Spleen (tissue), 7 donors: ENCODE measurements at regions not wholly inside any gene's neighbourhood (a gene's known extent, or its start where the extent isn't known, plus 50 kb on each side); places are given as distances from the start of the nearest gene placed in this dataset.

ENCODE experiments used
- POLR2A ChIP-seq, 3 donors: fragments of 450-650 bp; IDR thresholded peaks; one replicate each; pipeline ENCODE4 v1.5.1; 2017; ENCODE audit warnings: antibody characterized with exemption in 3 of 3, mild to moderate bottlenecking in 1 of 3
- POLR2AphosphoS5 ChIP-seq, 3 donors: sonication (generic); formaldehyde crosslinking; IDR thresholded peaks; one replicate each; pipeline ENCODE4 v1.5.1; 2017; ENCODE audit warnings: antibody characterized with exemption in 3 of 3
- TF ChIP-seq, protein P1 (sequence below), 11 experiments: fragments of 200-600 bp in 7 of 11; fragments of 450-650 bp in 4 of 11; sonication (generic) in 4 of 11; IDR thresholded peaks in 8 of 11; conservative IDR thresholded peaks in 3 of 11; 1 replicate in 7 of 11; 2 replicates in 4 of 11; pipeline versions ENCODE4 v1.4.0 to v1.8.0; 2016 to 2021; ENCODE audit warnings: antibody characterized with exemption in 11 of 11, inconsistent platforms in 4 of 11, mild to moderate bottlenecking in 1 of 11
- donor health status: DM: no; HTN: no; CAD: no; lungs with moderate emphysema.
- donor health status: DM: no; HTN: no; CAD: no.
- donor health status: DM: no; HTN: no; CAD: no.

DNA sequence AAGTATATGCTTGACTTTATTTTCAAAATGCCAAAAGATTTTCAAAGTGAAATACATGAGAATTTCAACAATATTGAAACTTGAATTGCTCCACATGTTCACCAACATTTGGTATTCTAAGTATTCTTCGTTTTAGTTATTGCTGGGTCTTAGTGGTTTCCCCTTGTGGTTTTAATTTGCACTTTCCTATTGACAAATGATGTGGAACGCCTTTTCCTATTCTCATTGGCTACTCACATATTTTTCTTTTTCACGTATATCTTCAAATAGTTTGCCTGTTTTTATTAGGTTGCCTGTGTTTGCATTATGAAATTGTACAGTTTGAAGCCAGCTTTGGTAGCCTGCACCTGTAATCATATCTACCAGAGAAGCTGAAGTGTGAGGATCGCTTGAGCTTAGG is 405.7 kb upstream of the IRX2 start:
- no peak for TF ChIP-seq POLR2A (IDR thresholded peaks at IDR 0.05)
- TF ChIP-seq, protein P1, sequence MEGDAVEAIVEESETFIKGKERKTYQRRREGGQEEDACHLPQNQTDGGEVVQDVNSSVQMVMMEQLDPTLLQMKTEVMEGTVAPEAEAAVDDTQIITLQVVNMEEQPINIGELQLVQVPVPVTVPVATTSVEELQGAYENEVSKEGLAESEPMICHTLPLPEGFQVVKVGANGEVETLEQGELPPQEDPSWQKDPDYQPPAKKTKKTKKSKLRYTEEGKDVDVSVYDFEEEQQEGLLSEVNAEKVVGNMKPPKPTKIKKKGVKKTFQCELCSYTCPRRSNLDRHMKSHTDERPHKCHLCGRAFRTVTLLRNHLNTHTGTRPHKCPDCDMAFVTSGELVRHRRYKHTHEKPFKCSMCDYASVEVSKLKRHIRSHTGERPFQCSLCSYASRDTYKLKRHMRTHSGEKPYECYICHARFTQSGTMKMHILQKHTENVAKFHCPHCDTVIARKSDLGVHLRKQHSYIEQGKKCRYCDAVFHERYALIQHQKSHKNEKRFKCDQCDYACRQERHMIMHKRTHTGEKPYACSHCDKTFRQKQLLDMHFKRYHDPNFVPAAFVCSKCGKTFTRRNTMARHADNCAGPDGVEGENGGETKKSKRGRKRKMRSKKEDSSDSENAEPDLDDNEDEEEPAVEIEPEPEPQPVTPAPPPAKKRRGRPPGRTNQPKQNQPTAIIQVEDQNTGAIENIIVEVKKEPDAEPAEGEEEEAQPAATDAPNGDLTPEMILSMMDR (IDR thresholded peaks at IDR 0.05 in 8 of 11, conservative IDR thresholded peaks at IDR 0.05 in 3 of 11), result no peak
- TF ChIP-seq POLR2AphosphoS5 (IDR thresholded peaks at IDR 0.05), result no peak
